Neural cell (in vitro differentiated cells): ENCODE measurements at regions not wholly inside any gene's neighbourhood (a gene's known extent, or its start where the extent isn't known, plus 50 kb on each side); places are given as distances from the start of the nearest gene placed in this dataset.

ENCODE experiments used
- H2AFZ ChIP-seq: fragments of 200-600, 300-800 bp; sonication (generic), shearing (Covaris generic); 2 replicates; pipeline ENCODE4 v1.6.0; 2014; ENCODE audit warnings: low read depth, mild to moderate bottlenecking, antibody characterized with exemption, low read length, moderate library complexity
- H3F3A ChIP-seq: fragments of 200-600 bp; shearing (Covaris generic); 2 replicates; pipeline ENCODE4 v1.6.1; 2016; ENCODE audit warnings: mild to moderate bottlenecking, moderate library complexity, mixed read lengths, antibody characterized with exemption, low read length; ENCODE audit not compliant: insufficient read depth, poor library complexity, severe bottlenecking
- H3K27ac ChIP-seq: fragments of 200-600, 300-800 bp; sonication (generic), shearing (Covaris generic); 2 replicates; pipeline ENCODE4 v1.5.1; 2014; ENCODE audit warnings: mild to moderate bottlenecking, low read length, moderate library complexity
- H3K27me3 ChIP-seq: fragments of 300-800, 200-600 bp; sonication (generic), shearing (Covaris generic); 2 replicates; pipeline ENCODE4 v1.6.0; 2014; ENCODE audit warnings: mild to moderate bottlenecking, low read depth, low read length, moderate library complexity; ENCODE audit not compliant: insufficient read depth
- H3K36me3 ChIP-seq: fragments of 300-800, 200-600 bp; sonication (generic), shearing (Covaris generic); 2 replicates; pipeline ENCODE4 v1.5.1; 2014; ENCODE audit warnings: mild to moderate bottlenecking, antibody characterized with exemption, low read length, moderate library complexity; ENCODE audit not compliant: insufficient read depth
- H3K4me2 ChIP-seq: fragments of 300-800, 200-600 bp; sonication (generic), shearing (Covaris generic); 2 replicates; pipeline ENCODE4 v1.6.0; 2014; ENCODE audit warnings: mild to moderate bottlenecking, low read length
- H3K4me3 ChIP-seq: fragments of 300-800, 200-600 bp; sonication (generic), shearing (Covaris generic); 2 replicates; pipeline ENCODE4 v1.5.1; 2014; ENCODE audit warnings: mild to moderate bottlenecking, low read length, moderate library complexity
- H3K79me2 ChIP-seq: fragments of 200-600 bp; shearing (Covaris generic); replicated peaks from 2 replicates; pipeline ENCODE4 v1.6.0; 2014; ENCODE audit warnings: mild to moderate bottlenecking, low read length, moderate library complexity; ENCODE audit not compliant: insufficient read depth
- H3K9ac ChIP-seq: fragments of 300-800, 200-600 bp; sonication (generic), shearing (Covaris generic); 2 replicates; pipeline ENCODE4 v1.6.1; 2016; ENCODE audit warnings: mild to moderate bottlenecking, low read length, mixed read lengths
- H3K9me2 ChIP-seq: fragments of 200-600 bp; shearing (Covaris generic); 2 replicates; pipeline ENCODE4 v1.6.1; 2016; ENCODE audit warnings: mild to moderate bottlenecking, low read length, mixed read lengths; ENCODE audit not compliant: insufficient read depth
- H3K9me3 ChIP-seq: fragments of 200-600, 300-800 bp; sonication (generic), shearing (Covaris generic); 2 replicates; pipeline ENCODE4 v1.6.1; 2016; ENCODE audit warnings: mild to moderate bottlenecking, mixed run types, low read length, moderate library complexity, mixed read lengths
- H4K20me1 ChIP-seq: fragments of 200-600 bp; shearing (Covaris generic); 2 replicates; pipeline ENCODE4 v1.6.1; 2016; ENCODE audit warnings: mild to moderate bottlenecking, mixed run types; ENCODE audit not compliant: insufficient read depth
- CTCF ChIP-seq: fragments of 450-650 bp; IDR thresholded peaks from 2 replicates; pipeline ENCODE4 v1.5.1; 2014; ENCODE audit warnings: antibody characterized with exemption, mild to moderate bottlenecking, moderate library complexity; ENCODE audit not compliant: poor library complexity, severe bottlenecking
- EP300 ChIP-seq: fragments of 450-650 bp; conservative IDR thresholded peaks from 2 replicates; pipeline ENCODE4 v1.6.1; 2014; ENCODE audit warnings: antibody characterized with exemption, mild to moderate bottlenecking, moderate library complexity; ENCODE audit not compliant: poor library complexity, severe bottlenecking
- EZH2 ChIP-seq: fragments of 200-600, 300-800 bp; shearing (Covaris generic), sonication (generic); IDR thresholded peaks from 2 replicates; pipeline ENCODE4 v1.6.1; 2014; ENCODE audit warnings: antibody characterized with exemption, low read length, borderline replicate concordance, mild to moderate bottlenecking; ENCODE audit not compliant: insufficient read depth, poor library complexity, severe bottlenecking
- MXI1 ChIP-seq: fragments of 450-650 bp; conservative IDR thresholded peaks from 2 replicates; pipeline ENCODE4 v1.6.1; 2014; ENCODE audit warnings: antibody characterized with exemption, mild to moderate bottlenecking; ENCODE audit not compliant: poor library complexity, severe bottlenecking
- POLR2AphosphoS5 ChIP-seq: IDR thresholded peaks from 2 replicates; pipeline ENCODE4 v1.6.1; 2012
- RAD21 ChIP-seq: fragments of 450-650 bp; conservative IDR thresholded peaks from 2 replicates; pipeline ENCODE4 v1.6.1; 2014; ENCODE audit warnings: antibody characterized with exemption, mild to moderate bottlenecking, moderate library complexity
- SMC3 ChIP-seq: fragments of 450-650 bp; conservative IDR thresholded peaks from 2 replicates; pipeline ENCODE4 v1.6.1; 2014; ENCODE audit warnings: antibody characterized with exemption, mild to moderate bottlenecking, moderate library complexity; ENCODE audit not compliant: poor library complexity
- TAF1 ChIP-seq: IDR thresholded peaks from 2 replicates; pipeline ENCODE4 v1.6.1; 2012; ENCODE audit warnings: low read depth
- TF ChIP-seq, protein P1 (sequence below): IDR thresholded peaks from 2 replicates; pipeline ENCODE4 v1.6.1; 2012; ENCODE audit warnings: borderline replicate concordance

DNA sequence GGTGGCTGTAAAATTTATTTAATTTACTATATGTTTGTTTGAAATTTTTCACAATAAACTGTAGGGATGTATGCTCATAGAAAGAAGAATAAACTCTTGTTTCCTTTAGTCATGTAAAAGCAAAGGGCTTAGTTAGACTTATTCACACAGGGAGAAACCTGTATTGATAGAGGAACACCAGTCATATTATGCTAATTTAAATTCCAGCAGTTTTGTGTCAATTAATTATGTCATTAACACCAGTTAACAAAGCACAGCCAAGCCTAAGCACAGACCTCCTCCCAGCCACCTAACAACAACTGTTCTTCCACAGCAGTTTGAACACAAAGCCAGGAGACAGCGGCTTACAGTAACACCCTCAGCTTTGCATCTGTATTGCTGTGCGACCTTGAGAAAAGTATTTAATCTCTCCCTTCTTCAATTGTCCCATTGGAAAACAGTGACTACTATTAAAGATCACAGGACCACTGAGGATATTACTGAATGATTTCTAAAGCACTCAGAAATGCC, 260.8 kb upstream of the RRP15 start:
- Histone ChIP-seq H3K27me3 (no peaks in the 10 kb centered on the region), H3K9me2 (no peaks in the 10 kb centered on the region), H3K27ac (no peak overlapping the region), H3K9ac (no peak overlapping the region), H2AFZ (no peak overlapping the region), H3F3A (no peaks in the 10 kb centered on the region), H4K20me1 (no peaks in the 10 kb centered on the region), H3K9me3 (no peaks in the 10 kb centered on the region), H3K79me2 (no peaks in the 10 kb centered on the region), H3K4me2 (no peak overlapping the region), H3K4me3 (no peak overlapping the region), H3K36me3 (no peaks in the 10 kb centered on the region)
- TF ChIP-seq MXI1 (no peak), CTCF (no peak), POLR2AphosphoS5 (no peak), RAD21 (no peak), SMC3 (no peak), EZH2 (no peak), EP300 (no peak), TAF1 (no peak)
- TF ChIP-seq, protein P1, sequence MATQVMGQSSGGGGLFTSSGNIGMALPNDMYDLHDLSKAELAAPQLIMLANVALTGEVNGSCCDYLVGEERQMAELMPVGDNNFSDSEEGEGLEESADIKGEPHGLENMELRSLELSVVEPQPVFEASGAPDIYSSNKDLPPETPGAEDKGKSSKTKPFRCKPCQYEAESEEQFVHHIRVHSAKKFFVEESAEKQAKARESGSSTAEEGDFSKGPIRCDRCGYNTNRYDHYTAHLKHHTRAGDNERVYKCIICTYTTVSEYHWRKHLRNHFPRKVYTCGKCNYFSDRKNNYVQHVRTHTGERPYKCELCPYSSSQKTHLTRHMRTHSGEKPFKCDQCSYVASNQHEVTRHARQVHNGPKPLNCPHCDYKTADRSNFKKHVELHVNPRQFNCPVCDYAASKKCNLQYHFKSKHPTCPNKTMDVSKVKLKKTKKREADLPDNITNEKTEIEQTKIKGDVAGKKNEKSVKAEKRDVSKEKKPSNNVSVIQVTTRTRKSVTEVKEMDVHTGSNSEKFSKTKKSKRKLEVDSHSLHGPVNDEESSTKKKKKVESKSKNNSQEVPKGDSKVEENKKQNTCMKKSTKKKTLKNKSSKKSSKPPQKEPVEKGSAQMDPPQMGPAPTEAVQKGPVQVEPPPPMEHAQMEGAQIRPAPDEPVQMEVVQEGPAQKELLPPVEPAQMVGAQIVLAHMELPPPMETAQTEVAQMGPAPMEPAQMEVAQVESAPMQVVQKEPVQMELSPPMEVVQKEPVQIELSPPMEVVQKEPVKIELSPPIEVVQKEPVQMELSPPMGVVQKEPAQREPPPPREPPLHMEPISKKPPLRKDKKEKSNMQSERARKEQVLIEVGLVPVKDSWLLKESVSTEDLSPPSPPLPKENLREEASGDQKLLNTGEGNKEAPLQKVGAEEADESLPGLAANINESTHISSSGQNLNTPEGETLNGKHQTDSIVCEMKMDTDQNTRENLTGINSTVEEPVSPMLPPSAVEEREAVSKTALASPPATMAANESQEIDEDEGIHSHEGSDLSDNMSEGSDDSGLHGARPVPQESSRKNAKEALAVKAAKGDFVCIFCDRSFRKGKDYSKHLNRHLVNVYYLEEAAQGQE, result no peak

DNA sequence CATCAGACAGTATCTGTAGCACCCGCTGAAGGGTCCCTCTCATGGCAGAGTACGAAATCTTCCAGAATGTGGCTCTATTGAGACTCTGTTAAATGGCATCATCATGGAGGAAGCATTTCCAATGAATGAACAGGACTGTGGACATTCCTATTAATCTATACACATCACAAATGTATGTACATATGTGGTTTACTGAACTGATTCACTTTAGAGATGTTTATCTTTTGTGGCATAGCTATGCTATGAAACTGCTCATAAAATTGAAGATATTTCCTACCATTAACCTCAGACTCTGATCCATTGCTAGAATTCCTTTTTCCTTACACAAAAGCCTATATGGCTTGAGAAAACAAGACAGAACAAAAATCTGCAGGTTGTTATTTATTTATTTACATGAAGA, 259.6 kb upstream of the RRP15 start:
- H3K9me2 ChIP-seq, result no peaks in the 10 kb centered on the region
- H4K20me1 ChIP-seq, result no peaks in the 10 kb centered on the region
- no peaks in the 10 kb centered on the region for H3K9me3 ChIP-seq
- no peak overlapping the region for H3K9ac ChIP-seq
- no peak overlapping the region for H3K4me2 ChIP-seq
- no peaks in the 10 kb centered on the region for H3K36me3 ChIP-seq
- no peaks in the 10 kb centered on the region for H3K27me3 ChIP-seq
- H3F3A ChIP-seq, result no peaks in the 10 kb centered on the region
- no peak overlapping the region for H3K4me3 ChIP-seq
- H3K79me2 ChIP-seq, result no peaks in the 10 kb centered on the region
- H3K27ac ChIP-seq, result no peak overlapping the region
- no peak overlapping the region for H2AFZ ChIP-seq
- TF ChIP-seq, protein P1, result no peak
- TF ChIP-seq TAF1, result no peak
- no peak for TF ChIP-seq RAD21
- no peak for TF ChIP-seq CTCF
- no peak for TF ChIP-seq EP300
- no peak for TF ChIP-seq SMC3
- no peak for TF ChIP-seq MXI1
- no peak for TF ChIP-seq POLR2AphosphoS5
- no peak for TF ChIP-seq EZH2
